ENCODE measurements at regions not wholly inside any gene's neighbourhood (a gene's known extent, or its start where the extent isn't known, plus 50 kb on each side); places are given as distances from the start of the nearest gene placed in this dataset.
"Not testable (repeated sequence)": the region's sequence is repeated elsewhere in the genome, so short reads cannot be mapped to it uniquely, and the experiment has no call there.

- no peak overlapping the region for H3K4me3 ChIP-seq (ENCODE audit: low read length)
- DNase-seq (ENCODE audit: low read depth, low spot score), result no peak
These were observed 199.8 kb downstream of the LRRC70 start for GRCh38 chr5:62778316-62779009.

- H3K4me3 ChIP-seq (ENCODE audit: low read length); DNase-seq (ENCODE audit: low read depth, low spot score): not testable (repeated sequence)
These were observed 198.5 kb downstream of the LRRC70 start for GRCh38 chr5:62777081-62777480.

GRCh38 chr5:62776592-62776991 is 198.0 kb downstream of the LRRC70 start:
- DNase-seq (ENCODE audit: low read depth, low spot score); H3K4me3 ChIP-seq (ENCODE audit: low read length): not testable (repeated sequence)

GRCh38 chr5:62773460-62773859 is 194.8 kb downstream of the LRRC70 start:
- DNase-seq (ENCODE audit: low read depth, low spot score), result no peak
- no peak overlapping the region for H3K4me3 ChIP-seq (ENCODE audit: low read length)

GRCh38 chr5:62771341-62771740 is 192.7 kb downstream of the LRRC70 start:
- DNase-seq (ENCODE audit: low read depth, low spot score), result no peak
- no peak overlapping the region for H3K4me3 ChIP-seq (ENCODE audit: low read length)

GRCh38 chr5:62767650-62768049 is 189.0 kb downstream of the LRRC70 start:
- H3K4me3 ChIP-seq (ENCODE audit: low read length), result no peak overlapping the region
- DNase-seq (ENCODE audit: low read depth, low spot score), result no peak

- no peak overlapping the region for H3K4me3 ChIP-seq (ENCODE audit: low read length)
These were observed 188.5 kb downstream of the LRRC70 start for GRCh38 chr5:62767077-62767476.

GRCh38 chr5:62762503-62762902 is 183.9 kb downstream of the LRRC70 start:
- no peak for DNase-seq (ENCODE audit: low read depth, low spot score)
- no peak overlapping the region for H3K4me3 ChIP-seq (ENCODE audit: low read length)

More at GRCh38 chr5:62767077-62767476, 188.5 kb downstream of the LRRC70 start:
- DNase-seq (ENCODE audit: low read depth, low spot score), result no peak

- H3K4me3 ChIP-seq (ENCODE audit: low read length); DNase-seq (ENCODE audit: low read depth, low spot score): not testable (repeated sequence)
These were observed 179.1 kb downstream of the LRRC70 start for GRCh38 chr5:62757686-62758085.

GRCh38 chr5:62752998-62753367 is 174.4 kb downstream of the LRRC70 start:
- H3K4me3 ChIP-seq (ENCODE audit: low read length); DNase-seq (ENCODE audit: low read depth, low spot score): not testable (repeated sequence)

GRCh38 chr5:62752056-62752997 is 173.7 kb downstream of the LRRC70 start:
- not testable (repeated sequence) for DNase-seq (ENCODE audit: low read depth, low spot score); H3K4me3 ChIP-seq (ENCODE audit: low read length)

GRCh38 chr5:62742207-62742606 is 163.6 kb downstream of the LRRC70 start:
- H3K4me3 ChIP-seq (ENCODE audit: low read length), result no peak overlapping the region
- no peak for DNase-seq (ENCODE audit: low read depth, low spot score)

- H3K4me3 ChIP-seq (ENCODE audit: low read length), result no peak overlapping the region
- DNase-seq (ENCODE audit: low read depth, low spot score), result no peak
These were observed 163.1 kb downstream of the LRRC70 start for GRCh38 chr5:62741761-62742160.

- H3K4me3 ChIP-seq (ENCODE audit: low read length), result no peak overlapping the region
- DNase-seq (ENCODE audit: low read depth, low spot score), result no peak
These were observed 159.1 kb downstream of the LRRC70 start for GRCh38 chr5:62737766-62738165.

- no peak for DNase-seq (ENCODE audit: low read depth, low spot score)
- no peak overlapping the region for H3K4me3 ChIP-seq (ENCODE audit: low read length)
These were observed 154.1 kb downstream of the LRRC70 start for GRCh38 chr5:62732677-62733121.

GRCh38 chr5:62731022-62731421 is 152.4 kb downstream of the LRRC70 start:
- H3K4me3 ChIP-seq (ENCODE audit: low read length), result no peak overlapping the region
- DNase-seq (ENCODE audit: low read depth, low spot score), result no peak

- no peak for DNase-seq (ENCODE audit: low read depth, low spot score)
- H3K4me3 ChIP-seq (ENCODE audit: low read length), result no peak overlapping the region
These were observed 151.1 kb downstream of the LRRC70 start for GRCh38 chr5:62729675-62730074.

- DNase-seq (ENCODE audit: low read depth, low spot score), result no peak
These were observed 149.2 kb downstream of the LRRC70 start for GRCh38 chr5:62727861-62728260.

GRCh38 chr5:62727184-62727583 is 148.6 kb downstream of the LRRC70 start:
- no peak for DNase-seq (ENCODE audit: low read depth, low spot score)
- no peak overlapping the region for H3K4me3 ChIP-seq (ENCODE audit: low read length)

More at GRCh38 chr5:62727861-62728260, 149.2 kb downstream of the LRRC70 start:
- no peak overlapping the region for H3K4me3 ChIP-seq (ENCODE audit: low read length)

- no peak for DNase-seq (ENCODE audit: low read depth, low spot score)
- no peak overlapping the region for H3K4me3 ChIP-seq (ENCODE audit: low read length)
These were observed 143.7 kb downstream of the LRRC70 start for GRCh38 chr5:62722360-62722759.

All from Jurkat, Clone E6-1 (cell line).